Right atrium auricular region (tissue), 2 donors: ENCODE measurements at regions not wholly inside any gene's neighbourhood (a gene's known extent, or its start where the extent isn't known, plus 50 kb on each side); places are given as distances from the start of the nearest gene placed in this dataset.

Experiments
- DNase-seq: peaks from one replicate; pipeline ENCODE4 v3.0.0-alpha.2; 2019; ENCODE audit warnings: low spot score
- H3K27ac ChIP-seq, 2 donors: fragments of 200-600 bp; sonication (generic); 1 replicate in 1 of 2; 2 replicates in 1 of 2; pipeline ENCODE4 v1.5.1; 2016 to 2019
- H3K27me3 ChIP-seq, 2 donors: fragments of 200-600 bp; sonication (generic); one replicate each; pipeline versions ENCODE4 v1.5.1 to v1.6.0; 2017 to 2019
- H3K36me3 ChIP-seq: fragments of 200-600 bp; sonication (generic); one replicate; pipeline ENCODE4 v1.5.1; 2016
- H3K4me1 ChIP-seq, 2 donors: fragments of 200-600 bp; sonication (generic); one replicate each; pipeline versions ENCODE4 v1.5.1 to v1.6.0; 2017 to 2019
- H3K4me3 ChIP-seq, 2 donors: fragments of 200-600 bp; sonication (generic); 1 replicate in 1 of 2; 2 replicates in 1 of 2; pipeline ENCODE4 v1.5.1; 2017 to 2019; ENCODE audit warnings: mild to moderate bottlenecking in 1 of 2, moderate library complexity in 1 of 2
- H3K9me3 ChIP-seq, 2 donors: fragments of 200-600 bp; sonication (generic); one replicate each; pipeline ENCODE4 v1.5.1; 2019
- TF ChIP-seq, protein P1 (sequence below), 2 donors: fragments of 200-600 bp; sonication (generic); IDR thresholded peaks; one replicate each; pipeline ENCODE4 v1.5.1; 2019; ENCODE audit warnings: antibody characterized with exemption in 2 of 2

DNA sequence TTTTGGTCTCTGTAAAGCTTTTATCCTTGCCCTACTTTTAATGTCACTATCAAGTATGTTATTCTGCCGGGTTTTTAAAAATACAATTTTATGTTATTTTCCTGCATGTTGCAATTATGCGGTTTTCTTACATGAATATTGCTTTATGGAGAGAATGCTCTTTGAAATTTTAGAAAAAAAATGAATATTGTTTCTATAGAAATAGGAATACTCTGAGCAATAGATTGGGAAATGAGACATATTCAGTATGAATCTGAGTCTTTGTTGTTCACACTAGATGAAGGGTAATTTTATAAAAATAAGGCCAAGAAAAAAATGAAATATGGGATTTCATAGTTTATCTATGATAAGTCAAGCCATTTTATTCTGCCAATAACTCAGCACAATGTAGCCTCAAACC, 142.2 kb upstream of the DTNA start:
- DNase-seq: no peak
- Histone ChIP-seq H3K27ac (no peak overlapping the region), H3K36me3 (no peaks in the 10 kb centered on the region), H3K9me3 (no peaks in the 10 kb centered on the region), H3K4me3 (no peak overlapping the region), H3K27me3 (no peaks in the 10 kb centered on the region), H3K4me1 (peaks cover 0 to under 1% of the 10 kb centered on the region in 2 donors)
- TF ChIP-seq, protein P1, sequence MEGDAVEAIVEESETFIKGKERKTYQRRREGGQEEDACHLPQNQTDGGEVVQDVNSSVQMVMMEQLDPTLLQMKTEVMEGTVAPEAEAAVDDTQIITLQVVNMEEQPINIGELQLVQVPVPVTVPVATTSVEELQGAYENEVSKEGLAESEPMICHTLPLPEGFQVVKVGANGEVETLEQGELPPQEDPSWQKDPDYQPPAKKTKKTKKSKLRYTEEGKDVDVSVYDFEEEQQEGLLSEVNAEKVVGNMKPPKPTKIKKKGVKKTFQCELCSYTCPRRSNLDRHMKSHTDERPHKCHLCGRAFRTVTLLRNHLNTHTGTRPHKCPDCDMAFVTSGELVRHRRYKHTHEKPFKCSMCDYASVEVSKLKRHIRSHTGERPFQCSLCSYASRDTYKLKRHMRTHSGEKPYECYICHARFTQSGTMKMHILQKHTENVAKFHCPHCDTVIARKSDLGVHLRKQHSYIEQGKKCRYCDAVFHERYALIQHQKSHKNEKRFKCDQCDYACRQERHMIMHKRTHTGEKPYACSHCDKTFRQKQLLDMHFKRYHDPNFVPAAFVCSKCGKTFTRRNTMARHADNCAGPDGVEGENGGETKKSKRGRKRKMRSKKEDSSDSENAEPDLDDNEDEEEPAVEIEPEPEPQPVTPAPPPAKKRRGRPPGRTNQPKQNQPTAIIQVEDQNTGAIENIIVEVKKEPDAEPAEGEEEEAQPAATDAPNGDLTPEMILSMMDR (IDR thresholded peaks at IDR 0.05): no peak

DNA sequence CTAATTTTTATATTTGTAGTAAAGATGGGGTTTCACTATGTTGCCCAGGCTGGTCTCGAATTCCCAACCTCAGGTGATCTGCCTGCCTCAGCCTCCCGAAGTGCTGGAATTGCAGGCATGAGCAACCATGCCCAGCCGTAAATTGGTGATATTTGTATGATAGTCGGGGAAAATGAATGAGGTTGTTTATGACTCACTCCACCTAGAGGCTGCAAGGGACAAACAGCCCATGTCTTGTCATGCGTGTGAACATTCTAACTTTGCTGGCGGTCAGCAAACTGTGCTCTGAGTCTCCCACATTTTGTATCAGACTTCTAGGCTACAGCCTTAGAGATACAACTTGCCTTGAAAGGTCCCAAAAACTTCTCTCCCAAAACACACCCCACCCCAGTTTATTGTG, 133.5 kb upstream of the DTNA start:
- TF ChIP-seq, protein P1 (IDR thresholded peaks at IDR 0.05): no peak
- H3K9me3 ChIP-seq: peaks cover 0 to 6% of the 10 kb centered on the region in 2 donors
- no peak for DNase-seq
- no peak overlapping the region for H3K27ac ChIP-seq
- no peaks in the 10 kb centered on the region for H3K27me3 ChIP-seq
- no peaks in the 10 kb centered on the region for H3K36me3 ChIP-seq
- no peaks in the 10 kb centered on the region for H3K4me1 ChIP-seq
- H3K4me3 ChIP-seq: no peak overlapping the region

DNA sequence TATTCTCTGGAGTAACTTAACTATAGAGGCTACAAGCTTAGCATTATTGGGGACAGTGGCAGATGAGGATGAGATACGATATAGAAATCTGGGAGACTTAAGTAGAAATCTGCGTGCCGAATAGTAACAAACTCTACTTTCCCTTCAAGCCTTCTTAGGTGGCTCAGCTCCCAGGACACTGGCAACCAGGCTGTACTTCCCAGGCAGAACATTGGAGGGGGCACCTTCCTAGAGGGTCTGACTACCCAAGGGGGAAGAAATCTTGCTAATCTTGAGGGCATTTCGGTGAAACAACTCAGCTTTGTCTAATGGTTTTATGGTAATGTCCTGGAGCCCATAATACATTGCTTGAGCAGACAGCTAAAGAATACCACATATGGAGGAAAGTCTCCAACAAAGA, 126.2 kb upstream of the DTNA start:
- TF ChIP-seq, protein P1 (IDR thresholded peaks at IDR 0.05): no peak
- Histone ChIP-seq H3K27me3 (no peaks in the 10 kb centered on the region), H3K4me3 (no peak overlapping the region), H3K36me3 (no peaks in the 10 kb centered on the region), H3K4me1 (no peaks in the 10 kb centered on the region), H3K9me3 (peaks cover 0 to 6% of the 10 kb centered on the region in 2 donors), H3K27ac (no peak overlapping the region)
- no peak for DNase-seq

DNA sequence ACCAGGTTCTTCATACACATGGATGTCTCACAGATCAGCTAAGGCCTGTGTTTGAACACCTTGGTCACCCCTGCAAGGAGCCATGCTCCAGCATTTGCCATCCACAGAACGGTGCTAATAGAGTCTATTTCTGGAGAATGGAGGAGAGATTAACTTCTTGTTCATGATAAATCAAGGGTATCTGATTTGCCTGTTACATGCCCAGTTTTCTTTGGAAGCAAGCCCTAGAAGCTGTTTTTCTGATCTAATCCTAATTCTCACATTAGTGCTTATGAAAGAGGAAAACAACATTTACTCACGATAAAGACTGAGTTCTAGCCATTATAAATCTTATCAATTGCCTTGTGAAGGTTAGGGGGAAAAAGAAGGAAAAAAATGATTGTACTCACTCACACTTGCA, 119.6 kb upstream of the DTNA start:
- Histone ChIP-seq H3K36me3 (no peaks in the 10 kb centered on the region), H3K27ac (peak overlapping the region in 1 of 2 donors; percentile 84), H3K4me3 (no peak overlapping the region), H3K27me3 (no peaks in the 10 kb centered on the region), H3K4me1 (peaks cover 0 to 9% of the 10 kb centered on the region in 2 donors), H3K9me3 (no peaks in the 10 kb centered on the region)
- TF ChIP-seq, protein P1 (IDR thresholded peaks at IDR 0.05): no peak
- no peak for DNase-seq

DNA sequence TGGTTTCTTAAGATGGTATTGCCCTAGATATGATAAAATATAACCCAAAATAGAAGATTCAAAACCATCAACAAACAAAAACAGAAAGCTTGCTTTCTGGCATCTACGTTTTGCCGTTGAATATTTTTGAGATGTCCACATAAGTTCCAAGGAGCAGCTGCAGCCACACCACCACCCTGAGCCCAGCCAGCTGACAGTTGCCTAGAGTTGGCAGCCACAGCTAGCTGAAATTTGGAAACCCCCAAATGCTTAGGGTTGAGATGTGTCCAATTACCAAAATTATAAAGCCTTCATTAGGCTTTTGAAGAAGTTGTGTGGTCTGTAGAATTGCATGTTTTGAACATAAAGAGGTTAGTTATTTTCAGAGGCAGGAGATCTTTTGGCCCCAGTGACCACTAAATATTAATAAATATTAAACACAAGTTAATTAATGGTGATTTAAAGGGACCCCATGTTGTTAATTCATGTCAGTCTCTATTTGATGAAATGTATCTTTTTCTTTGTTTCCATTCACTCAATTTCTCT, 118.1 kb upstream of the DTNA start:
- peak overlapping the region in 1 of 2 donors; percentile 84 for H3K27ac ChIP-seq
- H3K9me3 ChIP-seq: no peaks in the 10 kb centered on the region
- no peaks in the 10 kb centered on the region for H3K27me3 ChIP-seq
- TF ChIP-seq, protein P1 (IDR thresholded peaks at IDR 0.05): no peak
- peaks cover 0 to 16% of the 10 kb centered on the region in 2 donors for H3K4me1 ChIP-seq
- DNase-seq: no peak
- H3K36me3 ChIP-seq: no peaks in the 10 kb centered on the region
- H3K4me3 ChIP-seq: no peak overlapping the region

DNA sequence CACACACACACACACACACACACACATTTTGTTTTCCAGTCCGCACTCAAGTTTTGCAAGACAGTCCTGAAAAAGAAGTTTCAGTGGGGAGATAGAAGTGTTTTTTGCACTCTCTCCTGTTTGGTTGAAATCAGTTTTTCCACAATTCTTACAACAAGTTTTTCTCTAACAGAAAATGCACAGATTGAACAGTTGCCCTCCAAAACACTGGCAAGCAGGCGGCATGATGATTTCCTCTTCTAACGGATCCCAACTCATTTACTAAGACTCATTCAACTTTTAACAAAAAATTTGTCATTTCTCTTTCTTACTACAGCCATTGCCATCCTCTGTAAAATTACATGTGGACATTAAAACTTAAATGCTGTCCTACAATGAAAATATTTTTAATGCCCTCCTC, 117.6 kb upstream of the DTNA start:
- TF ChIP-seq, protein P1 (IDR thresholded peaks at IDR 0.05): no peak
- Histone ChIP-seq H3K4me3 (peak overlapping the region; percentile 42 to 47), H3K4me1 (peaks cover 0 to 16% of the 10 kb centered on the region in 2 donors), H3K27ac (peak overlapping the region; percentile 68 to 84), H3K27me3 (no peaks in the 10 kb centered on the region), H3K9me3 (no peaks in the 10 kb centered on the region), H3K36me3 (no peaks in the 10 kb centered on the region)
- DNase-seq: no peak
